ENCODE measurements at regions not wholly inside any gene's neighbourhood (a gene's known extent, or its start where the extent isn't known, plus 50 kb on each side); places are given as distances from the start of the nearest gene placed in this dataset.
"Not testable (repeated sequence)": the region's sequence is repeated elsewhere in the genome, so short reads cannot be mapped to it uniquely, and the experiment has no call there.

DNA sequence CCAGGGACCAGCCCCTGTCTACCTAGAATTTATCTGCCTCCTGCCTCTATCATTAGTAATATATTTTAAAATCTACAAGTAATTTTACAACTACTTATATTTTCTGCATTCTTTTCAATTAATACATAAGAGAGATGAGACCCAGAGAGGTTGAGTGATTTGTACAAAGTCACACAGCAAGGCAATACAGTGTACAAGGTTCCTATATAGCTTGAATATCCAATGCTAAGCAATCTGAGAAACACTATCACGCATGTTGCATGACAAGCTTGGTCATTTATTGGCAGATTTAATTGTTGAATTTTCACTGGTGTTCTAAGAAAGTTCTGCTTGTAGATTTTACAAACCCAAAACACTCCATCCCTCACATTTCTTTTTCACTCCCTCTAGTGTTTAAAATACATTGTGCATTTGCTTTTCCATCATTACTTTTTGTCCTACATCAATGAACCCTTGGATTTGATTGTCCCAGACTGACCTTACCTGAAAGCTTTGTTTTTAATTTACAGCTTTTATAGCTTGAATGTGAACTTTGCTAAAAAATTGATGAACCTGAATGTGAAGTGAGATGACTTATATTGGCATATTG, 520.9 kb upstream of the CITED2 start:
- no peak for DNase-seq (ENCODE audit: low read depth, low spot score)

GRCh38 chr6:139894271-139894670, 519.8 kb upstream of the CITED2 start:
- no peak for DNase-seq (ENCODE audit: low read depth, low spot score)

DNA sequence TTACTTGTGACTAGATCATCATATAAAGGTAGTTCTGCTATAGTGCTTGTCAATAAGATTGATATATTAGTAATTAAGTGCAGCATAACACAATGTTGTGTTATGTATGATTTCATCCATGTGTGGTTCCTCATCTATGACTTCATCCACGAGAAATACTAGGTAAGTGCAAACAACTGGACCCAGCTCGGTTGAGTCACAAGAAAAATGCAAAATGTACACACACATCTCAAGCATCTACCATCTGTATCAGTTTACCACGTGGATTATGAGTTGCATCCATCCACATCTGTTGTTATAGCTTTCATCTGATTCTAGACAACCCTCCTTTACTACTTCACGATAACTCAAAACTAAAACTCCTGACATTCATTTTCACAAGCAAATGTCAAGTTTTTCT, 517.0 kb upstream of the CITED2 start:
- no peak for DNase-seq (ENCODE audit: low read depth, low spot score)

- no peak for DNase-seq (ENCODE audit: low read depth, low spot score)
These were observed 514.3 kb upstream of the CITED2 start for GRCh38 chr6:139888681-139889122.

GRCh38 chr6:139887275-139887674, 512.8 kb upstream of the CITED2 start:
- DNase-seq (ENCODE audit: low read depth, low spot score), result no peak

GRCh38 chr6:139886396-139886795, 511.9 kb upstream of the CITED2 start:
- DNase-seq (ENCODE audit: low read depth, low spot score), result no peak

GRCh38 chr6:139885909-139886308, 511.5 kb upstream of the CITED2 start:
- no peak for DNase-seq (ENCODE audit: low read depth, low spot score)

DNA sequence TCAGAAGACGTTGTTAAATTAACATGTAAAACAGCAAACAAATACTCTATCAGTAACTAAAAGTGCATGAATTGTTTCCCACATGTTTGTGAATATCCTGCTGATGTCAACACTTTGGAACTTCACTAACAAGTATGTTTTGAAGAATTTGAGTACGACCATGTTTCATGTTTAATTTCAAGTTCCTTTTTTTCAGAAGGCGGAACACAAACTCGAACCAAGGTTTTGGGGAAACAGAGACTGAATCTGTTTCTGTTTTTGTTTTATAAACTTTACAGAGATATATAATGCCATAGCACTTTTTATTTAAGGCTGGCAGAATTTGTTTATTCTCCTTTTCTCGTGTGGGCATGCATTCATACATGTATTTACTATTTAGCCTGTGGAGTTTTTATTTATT, 509.3 kb upstream of the CITED2 start:
- no peak for DNase-seq (ENCODE audit: low read depth, low spot score)

- no peak for DNase-seq (ENCODE audit: low read depth, low spot score)
These were observed 508.7 kb upstream of the CITED2 start for GRCh38 chr6:139882977-139883728.

DNA sequence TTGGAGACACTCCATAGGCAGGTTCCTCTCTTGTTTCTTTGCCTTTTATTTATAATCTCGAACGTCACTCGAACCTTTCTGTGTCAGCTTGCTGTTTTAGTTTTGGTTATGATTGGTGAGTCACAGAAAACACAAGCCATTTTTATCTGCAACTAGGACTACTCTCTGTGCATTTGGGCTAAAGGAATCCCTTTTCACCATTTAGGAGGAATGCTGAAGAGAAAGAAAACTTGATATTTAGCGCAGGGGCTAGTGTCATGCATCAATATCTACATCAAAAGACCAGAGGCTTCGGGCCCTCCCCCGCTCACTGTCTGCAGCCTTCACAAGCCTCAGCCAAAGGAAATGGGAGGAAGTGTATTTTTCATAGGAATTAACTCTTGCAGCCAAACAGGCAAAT, 507.8 kb upstream of the CITED2 start:
- DNase-seq (ENCODE audit: low read depth, low spot score), result no peak

DNA sequence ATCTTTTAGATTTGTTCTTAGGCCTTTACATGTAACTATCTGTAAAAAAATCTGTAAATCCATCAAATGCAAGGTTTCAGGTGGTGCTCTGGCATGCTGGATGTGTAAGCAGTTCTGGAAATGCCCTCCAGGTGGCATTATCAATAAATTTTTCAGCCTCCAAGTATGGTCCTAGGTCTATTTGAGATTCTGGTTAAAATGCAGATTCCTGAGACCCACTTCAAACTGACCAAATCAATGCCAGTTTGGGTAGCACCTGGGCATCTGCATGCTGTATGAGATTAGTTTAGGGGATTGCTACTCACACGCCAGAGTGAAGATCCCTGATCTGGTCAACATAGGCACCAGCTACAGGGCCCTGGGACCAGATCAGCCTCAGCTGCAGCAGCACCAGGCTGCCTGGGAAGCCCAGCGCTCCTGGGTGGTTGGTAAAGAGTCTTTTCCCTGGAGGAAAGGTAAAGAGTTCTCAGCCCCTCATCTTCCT, 507.3 kb upstream of the CITED2 start:
- DNase-seq (ENCODE audit: low read depth, low spot score), result no peak

DNA sequence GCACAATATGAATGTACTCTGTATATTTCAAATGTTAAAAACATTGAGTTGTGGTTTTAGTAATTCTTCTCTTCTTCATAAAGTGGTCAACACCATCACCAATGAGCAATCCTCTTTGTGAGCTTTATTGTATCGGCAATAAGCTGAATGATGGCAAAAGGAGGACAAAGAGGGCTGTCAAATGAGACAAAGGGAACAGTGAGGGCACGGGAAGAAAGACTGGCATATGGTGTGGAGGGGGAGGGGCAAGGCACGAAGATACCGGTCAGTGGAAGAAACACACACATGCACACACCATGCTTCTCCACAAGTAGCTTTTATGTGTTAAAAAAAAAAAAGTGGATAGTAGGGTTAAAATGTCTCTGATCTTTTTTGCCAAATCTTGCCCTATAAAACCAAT, 506.8 kb upstream of the CITED2 start:
- DNase-seq (ENCODE audit: low read depth, low spot score), result no peak

GRCh38 chr6:139879823-139880356, 505.4 kb upstream of the CITED2 start:
- DNase-seq (ENCODE audit: low read depth, low spot score), result no peak

DNA sequence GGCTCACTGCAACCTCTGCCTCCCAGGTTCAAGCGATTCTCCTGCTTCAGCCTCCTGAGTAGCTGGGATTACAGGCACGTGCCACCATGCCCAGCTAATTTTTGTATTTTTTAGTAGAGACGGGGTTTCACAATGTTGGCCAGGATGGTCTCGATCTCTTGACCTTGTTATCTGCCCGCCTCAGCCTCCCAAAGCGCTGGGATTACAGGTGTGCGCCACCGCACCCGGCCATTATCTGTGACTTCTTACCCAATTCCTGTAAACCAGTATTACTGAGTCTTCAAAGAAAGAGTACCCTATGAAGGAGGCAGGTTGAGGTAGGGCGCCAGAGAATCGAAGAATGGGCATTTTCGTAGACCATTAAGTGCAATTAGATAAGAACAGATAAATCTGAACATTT, 504.8 kb upstream of the CITED2 start:
- DNase-seq (ENCODE audit: low read depth, low spot score), result not testable (repeated sequence)

DNA sequence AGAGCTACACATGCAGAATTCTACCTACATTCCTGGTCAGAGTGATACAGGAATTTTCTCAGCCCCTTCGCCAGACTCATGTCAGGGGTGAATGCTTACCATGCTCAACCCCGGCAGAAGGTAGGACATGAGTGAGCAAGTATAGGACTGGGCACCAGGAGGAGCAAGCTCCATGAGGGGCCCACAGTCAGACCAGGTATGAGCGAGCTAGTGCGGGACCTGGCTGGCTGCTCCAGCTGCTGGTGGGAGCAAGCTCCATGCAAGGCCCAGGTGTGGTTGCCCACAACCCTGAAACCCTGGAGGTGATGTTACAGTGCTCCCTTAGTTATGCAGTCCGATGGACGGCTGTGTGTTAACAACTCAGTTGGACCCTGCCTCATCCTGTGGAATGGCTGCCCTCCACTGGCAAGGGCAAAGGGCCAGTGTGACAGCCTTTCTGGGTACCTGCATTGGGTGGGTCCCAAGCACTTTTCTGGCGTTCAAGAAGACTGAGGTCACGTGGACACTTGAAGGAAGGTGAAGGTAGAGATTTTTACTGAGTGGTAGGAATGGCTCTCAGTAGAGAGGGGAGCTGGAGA, 503.5 kb upstream of the CITED2 start:
- DNase-seq (ENCODE audit: low read depth, low spot score), result no peak

DNA sequence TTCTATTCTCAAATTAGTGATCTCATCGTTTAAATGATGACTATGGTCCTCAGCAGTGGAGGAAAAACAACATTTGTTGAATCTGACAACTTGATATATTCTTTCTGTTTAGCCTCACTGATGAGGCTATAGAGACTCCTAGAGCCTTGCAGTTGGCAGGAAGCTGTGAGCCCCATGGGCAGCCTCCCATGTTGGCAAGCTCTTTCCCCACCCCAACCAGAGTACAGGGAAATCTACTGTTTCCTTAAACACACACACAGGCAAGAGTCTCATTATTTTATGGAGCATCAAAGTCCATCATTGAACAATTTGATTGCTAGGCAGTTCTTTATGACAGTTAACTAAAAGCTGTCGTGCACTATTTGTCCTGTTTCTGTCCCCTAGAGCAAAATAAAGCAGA, 498.2 kb upstream of the CITED2 start:
- DNase-seq (ENCODE audit: low read depth, low spot score), result no peak

DNA sequence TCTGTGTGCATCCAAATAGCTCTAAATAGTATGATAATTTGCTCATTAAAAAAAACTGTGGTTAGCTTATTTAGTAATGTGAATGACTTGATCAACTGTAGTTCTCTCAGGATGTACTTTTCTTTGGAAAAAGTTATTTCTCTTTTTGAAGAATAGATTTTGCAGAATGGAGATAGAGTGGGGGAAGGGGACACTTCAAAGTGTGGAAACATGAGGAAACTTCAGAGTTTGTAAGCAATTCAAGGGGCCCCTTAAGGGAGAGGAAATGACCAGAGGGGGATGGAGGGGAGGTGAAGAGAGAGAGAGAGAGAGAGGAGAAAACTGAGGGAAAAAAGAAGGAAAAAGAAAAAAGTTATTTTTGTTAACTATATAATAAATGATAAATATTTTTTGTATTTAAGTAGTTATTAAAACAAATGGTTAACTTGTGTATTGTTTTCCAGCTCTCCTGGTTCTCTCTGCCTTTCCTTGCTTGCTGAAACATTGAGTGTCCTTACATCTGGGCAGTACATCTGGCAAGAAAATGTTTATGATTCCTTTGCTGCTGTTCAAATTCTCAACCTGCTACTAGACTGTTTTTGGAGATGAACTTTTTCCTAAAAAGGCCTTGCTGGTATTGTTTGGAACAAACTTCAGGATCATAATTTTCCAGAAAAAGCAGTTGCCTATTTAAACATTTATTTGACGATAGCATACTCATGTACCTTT, 497.5 kb upstream of the CITED2 start:
- DNase-seq (ENCODE audit: low read depth, low spot score), result no peak

GRCh38 chr6:139871165-139871710, 496.8 kb upstream of the CITED2 start:
- no peak for DNase-seq (ENCODE audit: low read depth, low spot score)

GRCh38 chr6:139868576-139868975, 494.1 kb upstream of the CITED2 start:
- no peak for DNase-seq (ENCODE audit: low read depth, low spot score)

- DNase-seq (ENCODE audit: low read depth, low spot score), result no peak
These were observed 489.5 kb upstream of the CITED2 start for GRCh38 chr6:139863964-139864363.

DNA sequence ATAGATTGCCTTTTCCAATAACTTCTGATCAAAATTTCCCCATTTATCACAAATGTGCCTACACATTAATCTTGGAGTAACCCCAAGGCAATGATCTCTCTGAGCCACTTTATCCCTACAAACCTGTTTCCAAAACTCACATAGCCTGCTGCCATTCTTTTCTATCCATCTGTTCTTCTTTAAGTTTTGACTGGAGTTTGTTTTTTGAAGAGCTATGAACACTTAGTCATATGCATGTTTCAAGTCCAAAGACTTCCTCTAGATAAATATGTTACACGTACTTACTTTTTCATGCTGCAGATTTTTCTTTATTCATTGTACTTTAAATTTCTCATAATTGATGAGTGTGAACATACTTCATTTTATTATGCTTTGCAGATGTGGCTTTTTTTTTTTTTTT, 488.9 kb upstream of the CITED2 start:
- no peak for DNase-seq (ENCODE audit: low read depth, low spot score)

DNA sequence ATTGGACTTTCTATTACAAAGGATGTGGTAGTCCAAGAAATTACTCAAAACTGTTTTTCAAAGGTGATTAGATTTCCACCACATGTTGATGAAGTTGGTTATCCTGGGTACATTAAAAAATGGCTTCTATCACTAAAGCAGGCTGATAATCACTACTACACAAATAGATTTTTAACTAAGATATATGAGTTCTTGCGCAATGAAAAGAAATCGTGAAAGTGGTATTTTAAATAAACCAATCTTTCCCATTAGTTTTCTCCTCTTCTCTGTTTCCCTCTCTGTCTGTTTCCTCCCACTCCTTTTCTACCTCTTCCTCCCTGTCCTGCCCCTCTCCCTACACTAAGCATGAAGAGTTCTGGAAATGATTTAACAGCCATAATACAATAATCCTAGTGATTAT, 487.9 kb upstream of the CITED2 start:
- no peak for DNase-seq (ENCODE audit: low read depth, low spot score)

Measured in smooth muscle cell of the brain vasculature (primary cell).